ENCODE measurements at regions not wholly inside any gene's neighbourhood (a gene's known extent, or its start where the extent isn't known, plus 50 kb on each side); places are given as distances from the start of the nearest gene placed in this dataset.

- H3K4me3 ChIP-seq (ENCODE audit: insufficient read depth, low read length): no peak overlapping the region
- no peak overlapping the region for H3K27ac ChIP-seq (ENCODE audit: low read depth, low read length)
- peaks cover 25% of the 10 kb centered on the region for H3K4me1 ChIP-seq (ENCODE audit: insufficient read depth, low read length)
- peak overlapping the region; percentile 26 for H2AFZ ChIP-seq (ENCODE audit: low read length)
- H3K27me3 ChIP-seq (ENCODE audit: insufficient read depth, low read length): no peaks in the 10 kb centered on the region
- H3K4me2 ChIP-seq (ENCODE audit: insufficient read depth, low read length): no peak overlapping the region
- no peak for TF ChIP-seq CTCF (IDR thresholded peaks at IDR 0.05; ENCODE audit: extremely low read depth, low read depth, low read length)
- peak; percentile 48 for DNase-seq (ENCODE audit: insufficient read length, low spot score, missing footprints)
- H4K20me1 ChIP-seq (ENCODE audit: insufficient read depth, low read length): no peaks in the 10 kb centered on the region
- H3K36me3 ChIP-seq (ENCODE audit: insufficient read depth, low read length): no peaks in the 10 kb centered on the region
- H3K9me3 ChIP-seq (ENCODE audit: low read depth, low read length): no peaks in the 10 kb centered on the region
- no peaks in the 10 kb centered on the region for H3K79me2 ChIP-seq (ENCODE audit: insufficient read depth, low read length)
Measured at GRCh38 chr3:99253963-99254355, 352.5 kb upstream of the DCBLD2 start.

DNA sequence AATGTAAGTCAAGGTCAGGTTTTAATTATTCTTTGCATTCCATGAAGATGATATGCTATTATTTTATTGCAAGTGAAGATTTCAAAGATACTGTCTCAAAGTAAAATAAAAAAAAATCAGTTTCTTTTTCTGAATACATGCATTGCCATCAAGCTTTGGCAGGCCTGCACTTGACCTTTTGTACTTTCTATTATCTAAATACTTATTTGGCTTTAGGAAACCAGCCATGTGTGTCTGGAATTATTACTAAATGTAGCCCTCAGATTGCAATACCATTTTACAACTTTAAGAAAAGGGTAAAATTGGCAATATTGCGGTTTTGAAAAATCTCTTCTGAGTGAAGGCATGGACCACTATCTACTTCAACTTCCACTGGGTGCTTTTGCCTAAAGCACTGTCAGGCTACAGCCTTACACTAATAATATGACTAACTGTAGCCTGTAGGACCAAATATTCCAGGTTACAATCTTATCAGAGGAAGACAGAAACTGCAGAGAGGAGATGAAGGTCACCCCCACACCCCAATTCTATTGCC, 349.4 kb upstream of the DCBLD2 start:
- peaks cover 52% of the 10 kb centered on the region for H3K4me1 ChIP-seq (ENCODE audit: insufficient read depth, low read length)
- H3K36me3 ChIP-seq (ENCODE audit: insufficient read depth, low read length): no peaks in the 10 kb centered on the region
- no peaks in the 10 kb centered on the region for H3K9me3 ChIP-seq (ENCODE audit: low read depth, low read length)
- H3K79me2 ChIP-seq (ENCODE audit: insufficient read depth, low read length): no peaks in the 10 kb centered on the region
- TF ChIP-seq CTCF (IDR thresholded peaks at IDR 0.05; ENCODE audit: extremely low read depth, low read depth, low read length): no peak
- H3K4me2 ChIP-seq (ENCODE audit: insufficient read depth, low read length): peak overlapping the region; percentile 22
- no peak overlapping the region for H2AFZ ChIP-seq (ENCODE audit: low read length)
- no peak overlapping the region for H3K4me3 ChIP-seq (ENCODE audit: insufficient read depth, low read length)
- no peaks in the 10 kb centered on the region for H4K20me1 ChIP-seq (ENCODE audit: insufficient read depth, low read length)
- H3K27ac ChIP-seq (ENCODE audit: low read depth, low read length): peak overlapping the region; percentile 86
- no peak for DNase-seq (ENCODE audit: insufficient read length, low spot score, missing footprints)
- no peaks in the 10 kb centered on the region for H3K27me3 ChIP-seq (ENCODE audit: insufficient read depth, low read length)

DNA sequence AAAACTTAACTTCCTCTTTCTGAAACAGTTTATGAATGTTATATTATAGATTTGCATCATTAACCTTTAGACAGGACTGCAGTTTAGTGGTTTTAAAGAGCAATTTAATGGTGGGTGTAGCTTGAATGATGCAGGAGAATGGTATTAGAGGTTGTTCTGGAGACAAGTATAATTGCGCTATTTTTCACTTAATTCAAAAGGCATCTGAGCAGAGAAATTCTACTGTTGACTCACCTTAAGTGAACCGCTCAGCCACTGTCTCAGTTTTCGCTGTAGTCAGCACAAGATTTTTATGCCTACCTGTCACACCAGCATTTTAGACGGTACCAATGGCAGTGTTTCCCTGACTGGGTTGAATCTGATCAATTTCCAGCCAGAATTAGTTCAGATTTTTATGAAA, 348.8 kb upstream of the DCBLD2 start:
- no peak overlapping the region for H2AFZ ChIP-seq (ENCODE audit: low read length)
- H3K27me3 ChIP-seq (ENCODE audit: insufficient read depth, low read length): no peaks in the 10 kb centered on the region
- H3K4me3 ChIP-seq (ENCODE audit: insufficient read depth, low read length): peak overlapping the region; percentile 9
- no peaks in the 10 kb centered on the region for H4K20me1 ChIP-seq (ENCODE audit: insufficient read depth, low read length)
- peak; percentile 26 for DNase-seq (ENCODE audit: insufficient read length, low spot score, missing footprints)
- H3K36me3 ChIP-seq (ENCODE audit: insufficient read depth, low read length): no peaks in the 10 kb centered on the region
- no peaks in the 10 kb centered on the region for H3K9me3 ChIP-seq (ENCODE audit: low read depth, low read length)
- H3K4me1 ChIP-seq (ENCODE audit: insufficient read depth, low read length): peaks cover 53% of the 10 kb centered on the region
- H3K79me2 ChIP-seq (ENCODE audit: insufficient read depth, low read length): no peaks in the 10 kb centered on the region
- H3K27ac ChIP-seq (ENCODE audit: low read depth, low read length): peak overlapping the region; percentile 86
- TF ChIP-seq CTCF (IDR thresholded peaks at IDR 0.05; ENCODE audit: extremely low read depth, low read depth, low read length): no peak
- H3K4me2 ChIP-seq (ENCODE audit: insufficient read depth, low read length): peak overlapping the region; percentile 22

- H4K20me1 ChIP-seq (ENCODE audit: insufficient read depth, low read length): no peaks in the 10 kb centered on the region
- H3K9me3 ChIP-seq (ENCODE audit: low read depth, low read length): no peaks in the 10 kb centered on the region
- no peak overlapping the region for H2AFZ ChIP-seq (ENCODE audit: low read length)
- H3K27ac ChIP-seq (ENCODE audit: low read depth, low read length): peak overlapping the region; percentile 86
- no peaks in the 10 kb centered on the region for H3K36me3 ChIP-seq (ENCODE audit: insufficient read depth, low read length)
- TF ChIP-seq CTCF (IDR thresholded peaks at IDR 0.05; ENCODE audit: extremely low read depth, low read depth, low read length): no peak
- DNase-seq (ENCODE audit: insufficient read length, low spot score, missing footprints): no peak
- no peaks in the 10 kb centered on the region for H3K79me2 ChIP-seq (ENCODE audit: insufficient read depth, low read length)
- H3K4me1 ChIP-seq (ENCODE audit: insufficient read depth, low read length): peaks cover 53% of the 10 kb centered on the region
- peak overlapping the region; percentile 9 for H3K4me3 ChIP-seq (ENCODE audit: insufficient read depth, low read length)
- H3K27me3 ChIP-seq (ENCODE audit: insufficient read depth, low read length): no peaks in the 10 kb centered on the region
- H3K4me2 ChIP-seq (ENCODE audit: insufficient read depth, low read length): peak overlapping the region; percentile 22
Measured at GRCh38 chr3:99249627-99250026, 348.1 kb upstream of the DCBLD2 start.

Data from osteoblast (primary cell).